Endothelial cell of umbilical vein (primary cell): ENCODE measurements at regions not wholly inside any gene's neighbourhood (a gene's known extent, or its start where the extent isn't known, plus 50 kb on each side); places are given as distances from the start of the nearest gene placed in this dataset.

Experiments used
- BruUV-seq: library from RNA; stranded (reverse); fragments of 400-500 nt; replicated peaks from 2 replicates; lab custom pipeline; 2021; lab: Mats Ljungman, UMichigan
- CTCF ChIA-PET: fragments of 300-600, 350-600 bp; sonication (Branson Sonifier 250); formaldehyde crosslinking; loops from one replicate; lab custom pipeline; 2021; ENCODE audit warnings: antibody characterized with exemption, inconsistent platforms; lab: Charles Lee
- POLR2A ChIA-PET: fragments of 300-600, 350-600 bp; sonication (Branson Sonifier 250); formaldehyde crosslinking; loops from one replicate; lab custom pipeline; 2021; ENCODE audit warnings: antibody characterized with exemption, inconsistent platforms; lab: Charles Lee
- DNase-seq: peaks from one replicate; pipeline ENCODE4 v3.0.0-alpha.2; 2011; ENCODE audit warnings: low read depth, low spot score
- FAIRE-seq: peaks from 2 replicates; lab custom pipeline; 2011; peaks lifted over from hg19 to GRCh38; lab: Jason Lieb, UNC
- H2AFZ ChIP-seq: 2 replicates; pipeline ENCODE4 v1.6.0; 2012; ENCODE audit warnings: low read depth, low read length, control low read depth, inconsistent platforms
- H3K27ac ChIP-seq: 2 replicates; pipeline ENCODE4 v1.5.1; 2011; ENCODE audit warnings: low read depth, mild to moderate bottlenecking, control low read depth, low read length, moderate library complexity; ENCODE audit not compliant: insufficient read depth
- H3K27me3 ChIP-seq, 2 experiments: 2 replicates each; pipeline versions ENCODE4 v1.6.0 to v1.6.1; 2011; ENCODE audit warnings: low read length in 2 of 2, mixed read lengths in 1 of 2; ENCODE audit not compliant: control insufficient read depth in 2 of 2, insufficient read depth in 2 of 2
- H3K36me3 ChIP-seq, 2 experiments: 2 replicates in 1 of 2; 3 replicates in 1 of 2; pipeline ENCODE4 v1.5.1; 2011; ENCODE audit warnings: low read length in 2 of 2, mild to moderate bottlenecking in 1 of 2, moderate library complexity in 1 of 2; ENCODE audit not compliant: control insufficient read depth in 2 of 2, insufficient read depth in 2 of 2; ENCODE audit errors: extremely low read depth in 1 of 2
- H3K4me1 ChIP-seq: 3 replicates; pipeline ENCODE4 v1.5.1; 2011; ENCODE audit warnings: mild to moderate bottlenecking, low read length; ENCODE audit not compliant: control insufficient read depth, insufficient read depth; ENCODE audit errors: extremely low read depth
- H3K4me2 ChIP-seq: 2 replicates; pipeline ENCODE4 v1.6.1; 2011; ENCODE audit warnings: low read length, control low read depth, mixed read lengths; ENCODE audit not compliant: insufficient read depth
- H3K4me3 ChIP-seq, 3 experiments: fragments of 200-600 bp in 1 of 3; sonication (generic), shearing (Covaris generic) in 1 of 3; replicated peaks in 1 of 3; 2 replicates each; pipeline ENCODE4 v1.5.1; 2011 to 2016; ENCODE audit warnings: control low read depth in 3 of 3, low read length in 3 of 3, mild to moderate bottlenecking in 2 of 3, inconsistent platforms in 1 of 3, low read depth in 1 of 3, moderate library complexity in 1 of 3; ENCODE audit not compliant: insufficient read depth in 1 of 3
- H3K79me2 ChIP-seq: 2 replicates; pipeline ENCODE4 v1.6.0; 2012; ENCODE audit warnings: low read length, inconsistent platforms; ENCODE audit not compliant: control insufficient read depth, insufficient read depth
- H3K9ac ChIP-seq: replicated peaks from 2 replicates; pipeline ENCODE3; 2011; ENCODE audit warnings: low read length, control low read depth; ENCODE audit not compliant: insufficient read depth; ENCODE audit errors: extremely low read depth
- H3K9me1 ChIP-seq: replicated peaks from 3 replicates; pipeline ENCODE4 v1.6.0; 2011; ENCODE audit warnings: mild to moderate bottlenecking, low read length; ENCODE audit not compliant: control insufficient read depth, insufficient read depth; ENCODE audit errors: extremely low read depth
- H3K9me3 ChIP-seq: replicated peaks from 2 replicates; pipeline ENCODE4 v1.5.1; 2012; ENCODE audit warnings: low read length, inconsistent platforms; ENCODE audit not compliant: control insufficient read depth, insufficient read depth
- H4K20me1 ChIP-seq: replicated peaks from 2 replicates; pipeline ENCODE3; 2011; ENCODE audit warnings: mild to moderate bottlenecking, low read length; ENCODE audit not compliant: control insufficient read depth, insufficient read depth; ENCODE audit errors: extremely low read depth
- EZH2 ChIP-seq: IDR thresholded peaks from 2 replicates; pipeline ENCODE4 v1.6.1; 2012; ENCODE audit warnings: borderline replicate concordance, low read depth, mild to moderate bottlenecking, moderate library complexity, low read length, inconsistent platforms; ENCODE audit not compliant: severe bottlenecking
- FOS ChIP-seq: IDR thresholded peaks from 2 replicates; pipeline ENCODE4 v1.6.1; 2011; ENCODE audit warnings: mild to moderate bottlenecking, low read length, moderate library complexity, borderline replicate concordance; ENCODE audit not compliant: insufficient read depth
- GATA2 ChIP-seq: IDR thresholded peaks from 2 replicates; pipeline ENCODE4 v1.7.0; 2011; ENCODE audit warnings: low read depth, mild to moderate bottlenecking, moderate library complexity, mixed read lengths, low read length; ENCODE audit not compliant: insufficient read length, insufficient read depth
- JUN ChIP-seq: IDR thresholded peaks from 2 replicates; pipeline ENCODE4 v1.6.1; 2011; ENCODE audit warnings: borderline replicate concordance, low read depth; ENCODE audit not compliant: insufficient read length, insufficient read depth
- MYC ChIP-seq: IDR thresholded peaks from one replicate; pipeline ENCODE4 v1.6.1; 2011; ENCODE audit warnings: mild to moderate bottlenecking, low read depth, low read length
- POLR2A ChIP-seq: IDR thresholded peaks from 2 replicates; pipeline ENCODE4 v1.6.1; 2012; ENCODE audit warnings: low read depth, mild to moderate bottlenecking, control low read depth, low read length
- POLR2AphosphoS5 ChIP-seq: IDR thresholded peaks from 2 replicates; pipeline ENCODE4 v1.6.1; 2012; ENCODE audit warnings: low read depth, mild to moderate bottlenecking, control low read depth, low read length, moderate library complexity; ENCODE audit not compliant: insufficient read depth
- dilution Hi-C: fragments of 300-500 bp; cut with MboI; formaldehyde crosslinking; loops from one replicate; pipeline ENCODE4 v1.15.0; 2019; ENCODE audit warnings: low sequenced_read_pairs; ENCODE audit not compliant: extremely low pct_ligation_motif_present
- intact Hi-C: fragments of 100-400 bp; cut with micrococcal nuclease; formaldehyde crosslinking; loops from one replicate; pipeline ENCODE4 v1.10.0; 2022
- TF ChIP-seq, protein P1 (sequence below), 2 donors: IDR thresholded peaks; 1 replicate in 1 of 2; 2 replicates in 1 of 2; pipeline ENCODE4 v1.5.1; 2011; ENCODE audit warnings: low read length in 2 of 2, mild to moderate bottlenecking in 2 of 2, moderate library complexity in 2 of 2, control low read depth in 1 of 2, inconsistent platforms in 1 of 2, low read depth in 1 of 2; ENCODE audit not compliant: insufficient read depth in 1 of 2; ENCODE audit errors: extremely low read depth in 1 of 2
- TF ChIP-seq, protein P2 (sequence below): IDR thresholded peaks from 2 replicates; pipeline ENCODE4 v1.6.1; 2011; ENCODE audit not compliant: insufficient read depth, insufficient read length

DNA sequence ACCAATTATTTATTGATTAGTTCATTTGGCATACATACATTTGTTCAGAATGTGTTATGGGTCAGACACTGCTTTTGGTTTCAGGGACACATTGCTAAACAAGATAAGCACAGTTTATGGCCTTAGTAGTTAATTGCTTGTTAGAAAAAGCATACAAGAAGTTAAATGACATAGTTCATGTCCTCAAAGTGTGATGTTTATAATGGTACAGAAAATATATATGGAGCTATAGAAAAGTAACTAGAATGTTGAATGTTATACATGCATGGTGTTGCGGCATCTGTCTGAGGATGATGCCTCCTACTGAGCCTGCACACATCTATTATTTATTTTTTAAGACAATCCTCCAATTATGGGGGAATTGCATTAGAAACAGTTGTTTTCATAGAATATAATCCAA is 1476.3 kb upstream of the PCDH7 start:
- ChIA-PET CTCF (no interaction called here), POLR2A (no interaction called here)
- H3K27ac ChIP-seq, result no peak overlapping the region
- FAIRE-seq (no peak), DNase-seq (no peak)
- H3K79me2 ChIP-seq, result no peaks in the 10 kb centered on the region
- no peaks in the 10 kb centered on the region for H3K36me3 ChIP-seq
- no peaks in the 10 kb centered on the region for H3K27me3 ChIP-seq
- intact Hi-C loops, result no loop called here
- BruUV-seq, result no TSS peak
- no peaks in the 10 kb centered on the region for H3K4me1 ChIP-seq
- TF ChIP-seq EZH2 (no peak), MYC (no peak), GATA2 (no peak), POLR2AphosphoS5 (no peak), JUN (no peak), FOS (no peak), POLR2A (no peak)
- TF ChIP-seq, protein P1, sequence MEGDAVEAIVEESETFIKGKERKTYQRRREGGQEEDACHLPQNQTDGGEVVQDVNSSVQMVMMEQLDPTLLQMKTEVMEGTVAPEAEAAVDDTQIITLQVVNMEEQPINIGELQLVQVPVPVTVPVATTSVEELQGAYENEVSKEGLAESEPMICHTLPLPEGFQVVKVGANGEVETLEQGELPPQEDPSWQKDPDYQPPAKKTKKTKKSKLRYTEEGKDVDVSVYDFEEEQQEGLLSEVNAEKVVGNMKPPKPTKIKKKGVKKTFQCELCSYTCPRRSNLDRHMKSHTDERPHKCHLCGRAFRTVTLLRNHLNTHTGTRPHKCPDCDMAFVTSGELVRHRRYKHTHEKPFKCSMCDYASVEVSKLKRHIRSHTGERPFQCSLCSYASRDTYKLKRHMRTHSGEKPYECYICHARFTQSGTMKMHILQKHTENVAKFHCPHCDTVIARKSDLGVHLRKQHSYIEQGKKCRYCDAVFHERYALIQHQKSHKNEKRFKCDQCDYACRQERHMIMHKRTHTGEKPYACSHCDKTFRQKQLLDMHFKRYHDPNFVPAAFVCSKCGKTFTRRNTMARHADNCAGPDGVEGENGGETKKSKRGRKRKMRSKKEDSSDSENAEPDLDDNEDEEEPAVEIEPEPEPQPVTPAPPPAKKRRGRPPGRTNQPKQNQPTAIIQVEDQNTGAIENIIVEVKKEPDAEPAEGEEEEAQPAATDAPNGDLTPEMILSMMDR (IDR thresholded peaks at IDR 0.05; ENCODE audit: extremely low read depth in 1 of 2, insufficient read depth in 1 of 2, low read depth in 1 of 2, low read length in 2 of 2), result no peak
- TF ChIP-seq, protein P2, sequence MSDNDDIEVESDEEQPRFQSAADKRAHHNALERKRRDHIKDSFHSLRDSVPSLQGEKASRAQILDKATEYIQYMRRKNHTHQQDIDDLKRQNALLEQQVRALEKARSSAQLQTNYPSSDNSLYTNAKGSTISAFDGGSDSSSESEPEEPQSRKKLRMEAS, result no peak
- H3K4me3 ChIP-seq, result no peak overlapping the region
- H3K4me2 ChIP-seq, result no peak overlapping the region
- dilution Hi-C loops, result no loop called here
- H3K9ac ChIP-seq, result no peak overlapping the region
- no peaks in the 10 kb centered on the region for H4K20me1 ChIP-seq
- no peaks in the 10 kb centered on the region for H3K9me3 ChIP-seq
- no peak overlapping the region for H2AFZ ChIP-seq
- H3K9me1 ChIP-seq, result no peaks in the 10 kb centered on the region
